ENCODE measurements at regions not wholly inside any gene's neighbourhood (a gene's known extent, or its start where the extent isn't known, plus 50 kb on each side); places are given as distances from the start of the nearest gene placed in this dataset.
"Not testable (repeated sequence)": the region's sequence is repeated elsewhere in the genome, so short reads cannot be mapped to it uniquely, and the experiment has no call there.

- DNase-seq = no peak
- Histone ChIP-seq H3K27ac (no peak overlapping the region), H3K27me3 (no peaks in the 10 kb centered on the region), H3K4me3 (no peak overlapping the region), H3K36me3 (no peaks in the 10 kb centered on the region), H3K9me3 (no peaks in the 10 kb centered on the region), H3K4me1 (no peaks in the 10 kb centered on the region)
- intact Hi-C loops (cut with DNase I) = no loop called here
- 76 to 78% methylated on average over 2 of the region's 2 CpGs for whole genome bisulfite sequencing, 2 donors
- TF ChIP-seq EP300 (IDR thresholded peaks at IDR 0.05) (no peak), CTCF (IDR thresholded peaks at IDR 0.05) (no peak), POLR2A (IDR thresholded peaks at IDR 0.05) (no peak), POLR2AphosphoS5 (IDR thresholded peaks at IDR 0.05) (no peak)
These were observed 844.7 kb downstream of the DIPK2A start for GRCh38 chr3:144816323-144816722.

GRCh38 chr3:144818973-144819372 lies 847.4 kb downstream of the DIPK2A start:
- no peak overlapping the region for H3K4me3 ChIP-seq
- TF ChIP-seq POLR2A (IDR thresholded peaks at IDR 0.05) = no peak
- TF ChIP-seq EP300 (IDR thresholded peaks at IDR 0.05) = no peak
- no peak for TF ChIP-seq CTCF (IDR thresholded peaks at IDR 0.05)
- TF ChIP-seq POLR2AphosphoS5 (IDR thresholded peaks at IDR 0.05) = no peak
- no peak for DNase-seq
- no peak overlapping the region for H3K27ac ChIP-seq
- no peaks in the 10 kb centered on the region for H3K27me3 ChIP-seq
- intact Hi-C loops (cut with DNase I) = no loop called here
- H3K36me3 ChIP-seq = no peaks in the 10 kb centered on the region
- H3K4me1 ChIP-seq = no peaks in the 10 kb centered on the region
- H3K9me3 ChIP-seq = no peaks in the 10 kb centered on the region

GRCh38 chr3:144820232-144820631 lies 848.6 kb downstream of the DIPK2A start:
- H3K4me1 ChIP-seq; DNase-seq; intact Hi-C loops (cut with DNase I); H3K27me3 ChIP-seq; H3K4me3 ChIP-seq; H3K36me3 ChIP-seq; H3K27ac ChIP-seq; H3K9me3 ChIP-seq: not testable (repeated sequence)
- WGBS, 2 donors = 30 to 67% methylated on average over 2 of the region's 2 CpGs

GRCh38 chr3:144820726-144821125 lies 849.1 kb downstream of the DIPK2A start:
- Histone ChIP-seq H3K9me3 (no peaks in the 10 kb centered on the region), H3K4me3 (no peak overlapping the region), H3K4me1 (no peaks in the 10 kb centered on the region), H3K27me3 (no peaks in the 10 kb centered on the region), H3K36me3 (no peaks in the 10 kb centered on the region), H3K27ac (no peak overlapping the region)
- DNase-seq = no peak
- intact Hi-C loops (cut with DNase I) = no loop called here
- TF ChIP-seq POLR2A (IDR thresholded peaks at IDR 0.05) = no peak
- no peak for TF ChIP-seq EP300 (IDR thresholded peaks at IDR 0.05)
- TF ChIP-seq POLR2AphosphoS5 (IDR thresholded peaks at IDR 0.05) = no peak
- no peak for TF ChIP-seq CTCF (IDR thresholded peaks at IDR 0.05)

- no peaks in the 10 kb centered on the region for H3K27me3 ChIP-seq
- no peaks in the 10 kb centered on the region for H3K9me3 ChIP-seq
- 71 to 87% methylated on average over 1 of the region's 1 CpG for WGBS, 2 donors
- no peaks in the 10 kb centered on the region for H3K36me3 ChIP-seq
- TF ChIP-seq POLR2AphosphoS5 (IDR thresholded peaks at IDR 0.05) = no peak
- no peak for TF ChIP-seq CTCF (IDR thresholded peaks at IDR 0.05)
- TF ChIP-seq POLR2A (IDR thresholded peaks at IDR 0.05) = no peak
- no peak for TF ChIP-seq EP300 (IDR thresholded peaks at IDR 0.05)
- H3K4me1 ChIP-seq = no peaks in the 10 kb centered on the region
- intact Hi-C loops (cut with DNase I) = no loop called here
- no peak for DNase-seq
- no peak overlapping the region for H3K4me3 ChIP-seq
- H3K27ac ChIP-seq = no peak overlapping the region
These were observed 850.0 kb downstream of the DIPK2A start for GRCh38 chr3:144821583-144821982.

Measured in sigmoid colon (tissue), 6 donors.